Mononuclear cell (primary cell): ENCODE measurements at regions not wholly inside any gene's neighbourhood (a gene's known extent, or its start where the extent isn't known, plus 50 kb on each side); places are given as distances from the start of the nearest gene placed in this dataset.
"Not testable (repeated sequence)": the region's sequence is repeated elsewhere in the genome, so short reads cannot be mapped to it uniquely, and the experiment has no call there.

ENCODE experiments used
- H3K27me3 ChIP-seq: 2 replicates; pipeline ENCODE4 v1.6.0; 2011; ENCODE audit warnings: low read length, control low read depth; ENCODE audit not compliant: insufficient read depth
- H3K4me1 ChIP-seq: 2 replicates; pipeline ENCODE4 v1.5.1; 2011; ENCODE audit warnings: mild to moderate bottlenecking, low read length, control low read depth; ENCODE audit not compliant: insufficient read depth
- H3K4me3 ChIP-seq: 2 replicates; pipeline ENCODE4 v1.5.1; 2011; ENCODE audit warnings: mild to moderate bottlenecking, low read length, moderate library complexity
- H3K9me3 ChIP-seq: 2 replicates; pipeline ENCODE4 v1.5.1; 2011; ENCODE audit warnings: low read depth, mild to moderate bottlenecking, control low read depth, low read length

GRCh38 chr4:128673159-128673558 lies 136.3 kb upstream of the JADE1 start:
- not testable (repeated sequence) for H3K9me3 ChIP-seq, H3K27me3 ChIP-seq, H3K4me3 ChIP-seq, H3K4me1 ChIP-seq

GRCh38 chr4:128672596-128672995 lies 136.9 kb upstream of the JADE1 start:
- not testable (repeated sequence) for H3K27me3 ChIP-seq, H3K4me3 ChIP-seq, H3K4me1 ChIP-seq, H3K9me3 ChIP-seq

DNA sequence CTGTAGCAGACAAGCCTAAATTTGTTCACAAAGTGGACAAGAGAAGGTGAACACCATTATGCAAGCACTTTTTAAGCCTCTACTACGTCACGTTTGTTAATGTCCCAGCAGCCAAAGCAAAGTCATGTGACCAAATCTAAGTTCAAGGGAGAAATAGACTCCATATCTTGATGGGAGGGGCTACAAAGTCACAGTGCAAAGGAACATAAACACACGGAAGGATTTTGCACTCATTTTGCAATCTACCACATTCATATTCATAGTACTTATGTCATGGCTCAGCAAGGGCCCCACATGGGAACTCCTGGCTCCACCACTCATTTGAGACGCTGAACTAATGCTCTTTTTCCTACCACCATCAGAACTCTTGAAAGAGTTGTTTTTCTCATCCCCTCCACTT lies 139.0 kb upstream of the JADE1 start:
- H3K9me3 ChIP-seq = no peaks in the 10 kb centered on the region
- no peaks in the 10 kb centered on the region for H3K27me3 ChIP-seq
- H3K4me3 ChIP-seq = no peak overlapping the region
- no peaks in the 10 kb centered on the region for H3K4me1 ChIP-seq

DNA sequence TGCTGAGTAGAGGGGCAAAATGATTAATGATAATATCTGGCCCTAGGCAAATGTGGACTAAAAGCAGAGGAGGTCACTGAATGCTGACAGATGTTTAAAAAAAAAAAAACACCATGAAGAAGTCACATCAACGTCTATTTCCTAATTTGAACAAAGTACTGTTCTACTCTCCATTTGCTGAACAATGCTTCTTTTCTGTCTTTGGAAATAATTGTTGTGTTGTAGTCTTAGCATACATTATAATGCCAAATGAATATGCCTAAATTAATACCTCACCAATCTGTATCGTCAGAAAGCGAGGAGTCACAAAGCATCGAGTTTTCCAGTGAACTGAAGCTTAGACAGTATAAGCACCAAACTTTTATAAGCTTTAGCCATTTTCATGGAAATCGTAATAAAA lies 140.9 kb upstream of the JADE1 start:
- H3K4me3 ChIP-seq = no peak overlapping the region

GRCh38 chr4:128665514-128665913 lies 144.0 kb upstream of the JADE1 start:
- Histone ChIP-seq H3K27me3 (no peaks in the 10 kb centered on the region), H3K9me3 (no peaks in the 10 kb centered on the region), H3K4me3 (no peak overlapping the region), H3K4me1 (no peaks in the 10 kb centered on the region)

More for the DNA sequence above, 140.9 kb upstream of the JADE1 start:
- no peaks in the 10 kb centered on the region for H3K9me3 ChIP-seq
- no peaks in the 10 kb centered on the region for H3K4me1 ChIP-seq
- H3K27me3 ChIP-seq = no peaks in the 10 kb centered on the region

DNA sequence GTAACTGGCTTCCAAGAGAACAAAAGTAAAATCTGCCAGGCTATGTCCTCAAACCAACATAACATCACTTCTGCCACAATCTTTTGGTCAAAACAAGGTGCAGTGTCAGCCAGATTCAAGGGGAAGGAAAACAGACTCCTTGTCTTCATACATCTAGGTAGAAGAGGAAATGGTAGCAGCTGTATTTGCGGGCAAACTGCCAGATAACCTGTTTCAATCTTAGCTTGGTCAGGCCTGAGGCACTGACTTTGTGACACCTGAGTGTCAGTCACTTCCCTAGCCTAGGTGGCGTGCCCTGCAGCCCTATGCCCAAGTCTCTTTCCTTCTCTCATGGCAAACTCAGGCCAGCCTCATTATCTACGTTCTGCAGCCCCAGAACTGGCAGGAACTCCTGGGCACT lies 146.2 kb upstream of the JADE1 start:
- H3K4me3 ChIP-seq = no peak overlapping the region
- no peaks in the 10 kb centered on the region for H3K4me1 ChIP-seq
- H3K9me3 ChIP-seq = no peaks in the 10 kb centered on the region
- H3K27me3 ChIP-seq = no peaks in the 10 kb centered on the region

- Histone ChIP-seq H3K9me3 (no peaks in the 10 kb centered on the region), H3K4me3 (no peak overlapping the region), H3K4me1 (no peaks in the 10 kb centered on the region), H3K27me3 (no peaks in the 10 kb centered on the region)
Measured at GRCh38 chr4:128661479-128661878, 148.0 kb upstream of the JADE1 start.

- Histone ChIP-seq H3K4me3 (no peak overlapping the region), H3K9me3 (no peaks in the 10 kb centered on the region), H3K4me1 (no peaks in the 10 kb centered on the region), H3K27me3 (no peaks in the 10 kb centered on the region)
Measured at GRCh38 chr4:128660361-128661215, 148.9 kb upstream of the JADE1 start.

DNA sequence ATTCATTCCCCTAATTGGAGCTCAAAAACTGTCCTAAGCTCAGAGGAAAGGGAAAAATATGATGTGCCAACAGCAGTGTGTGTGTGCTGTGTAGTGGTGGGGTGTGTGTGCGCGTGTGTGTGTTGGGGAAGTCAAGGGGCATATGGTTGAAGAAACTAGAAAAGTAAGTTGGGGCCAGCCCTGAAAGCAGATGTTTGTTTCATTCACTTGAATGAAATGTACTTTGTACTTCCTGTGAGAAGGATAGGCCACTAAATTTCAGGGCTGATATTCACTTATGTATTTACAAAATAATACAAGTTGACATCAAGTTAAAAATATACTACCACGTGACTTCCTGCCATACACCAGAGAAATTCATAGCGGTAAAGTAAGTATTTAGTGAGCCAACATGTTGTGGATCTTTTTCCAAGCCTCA lies 151.3 kb upstream of the JADE1 start:
- H3K4me3 ChIP-seq = no peak overlapping the region
- no peaks in the 10 kb centered on the region for H3K27me3 ChIP-seq
- H3K9me3 ChIP-seq = no peaks in the 10 kb centered on the region
- H3K4me1 ChIP-seq = no peaks in the 10 kb centered on the region

GRCh38 chr4:128657638-128658037 lies 151.9 kb upstream of the JADE1 start:
- no peaks in the 10 kb centered on the region for H3K27me3 ChIP-seq
- no peak overlapping the region for H3K4me3 ChIP-seq
- H3K4me1 ChIP-seq = no peaks in the 10 kb centered on the region
- H3K9me3 ChIP-seq = no peaks in the 10 kb centered on the region

- H3K4me3 ChIP-seq = no peak overlapping the region
- H3K4me1 ChIP-seq = no peaks in the 10 kb centered on the region
- no peaks in the 10 kb centered on the region for H3K9me3 ChIP-seq
- H3K27me3 ChIP-seq = no peaks in the 10 kb centered on the region
Measured at GRCh38 chr4:128654465-128654864, 155.0 kb upstream of the JADE1 start.

GRCh38 chr4:128653527-128654444 lies 155.7 kb upstream of the JADE1 start:
- H3K4me1 ChIP-seq = no peaks in the 10 kb centered on the region
- H3K9me3 ChIP-seq = no peaks in the 10 kb centered on the region
- H3K4me3 ChIP-seq = no peak overlapping the region
- H3K27me3 ChIP-seq = no peaks in the 10 kb centered on the region

DNA sequence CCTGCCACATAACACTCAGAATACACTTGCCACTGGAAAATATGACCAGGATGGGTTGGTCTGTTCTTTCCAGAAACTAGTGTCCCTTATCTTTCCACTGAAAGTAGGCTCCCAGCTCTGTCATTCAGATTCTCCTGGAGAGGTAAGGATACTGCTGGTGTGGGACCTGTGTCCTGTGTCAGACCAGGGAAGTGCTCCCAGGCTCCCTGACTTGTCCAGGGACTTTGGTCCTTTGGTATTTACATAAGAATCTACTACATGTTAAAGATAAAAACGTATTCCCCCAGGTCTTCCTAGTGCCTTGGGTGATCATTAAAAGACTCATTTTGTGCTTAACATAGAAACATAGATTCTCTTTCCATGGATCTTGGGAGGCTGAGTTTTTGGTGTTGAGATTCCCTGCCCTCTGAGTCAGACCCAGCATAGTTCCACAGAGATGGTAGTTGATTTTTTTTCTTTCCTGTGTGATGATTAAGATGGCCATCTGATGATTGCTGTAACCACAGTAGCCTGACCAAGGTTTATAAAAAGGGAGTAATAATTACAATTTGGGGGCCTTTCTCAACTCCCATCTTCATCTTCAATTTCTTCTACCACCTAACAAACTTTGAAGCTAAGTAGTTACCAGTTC lies 159.8 kb upstream of the JADE1 start:
- Histone ChIP-seq H3K4me1 (no peaks in the 10 kb centered on the region), H3K27me3 (no peaks in the 10 kb centered on the region), H3K9me3 (no peaks in the 10 kb centered on the region), H3K4me3 (no peak overlapping the region)

DNA sequence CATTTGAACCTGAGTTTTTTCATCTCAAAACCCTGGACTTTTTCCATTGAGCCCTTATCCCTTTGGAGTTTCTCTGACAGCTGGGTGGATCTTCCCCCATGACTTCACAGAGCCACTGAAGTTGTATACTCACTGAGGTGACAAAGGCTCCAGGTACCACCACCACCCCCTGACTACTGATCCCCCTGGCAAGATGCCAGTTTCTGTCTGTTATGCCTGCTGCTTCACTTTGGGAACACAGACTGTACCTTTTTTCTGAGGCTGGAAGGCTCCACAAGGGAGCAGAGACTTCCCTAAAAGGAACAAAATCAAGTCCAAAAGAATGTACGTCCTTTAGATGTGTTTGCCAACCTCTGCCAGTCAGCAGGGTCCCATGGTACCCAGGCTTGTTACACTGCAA lies 160.3 kb upstream of the JADE1 start:
- Histone ChIP-seq H3K4me1 (no peaks in the 10 kb centered on the region), H3K27me3 (no peaks in the 10 kb centered on the region), H3K4me3 (no peak overlapping the region), H3K9me3 (no peaks in the 10 kb centered on the region)

DNA sequence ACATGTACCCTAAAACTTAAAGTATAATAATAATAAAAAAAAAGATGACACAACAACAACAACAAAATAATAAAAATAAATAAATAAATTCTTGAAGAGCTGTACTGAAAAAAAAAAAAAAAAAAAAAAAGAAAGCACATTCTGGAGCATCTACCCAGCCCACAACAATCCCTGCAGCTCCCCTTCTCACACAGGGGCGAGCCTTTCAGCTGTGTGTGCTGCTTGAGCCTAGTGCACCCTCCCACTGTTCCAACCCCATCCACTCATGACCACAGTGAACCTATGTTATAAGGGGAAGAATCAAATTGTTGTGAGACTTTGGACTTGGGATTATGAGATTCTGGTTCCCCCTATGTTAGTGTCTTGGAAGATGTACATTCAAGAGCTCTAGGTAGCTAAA lies 161.5 kb upstream of the JADE1 start:
- no peak overlapping the region for H3K4me3 ChIP-seq
- H3K4me1 ChIP-seq = no peaks in the 10 kb centered on the region
- no peaks in the 10 kb centered on the region for H3K9me3 ChIP-seq
- no peaks in the 10 kb centered on the region for H3K27me3 ChIP-seq
